ENCODE measurements at regions not wholly inside any gene's neighbourhood (a gene's known extent, or its start where the extent isn't known, plus 50 kb on each side); places are given as distances from the start of the nearest gene placed in this dataset.
A peak's percentile ranks its signal among the peaks of the same experiment; 100 is the strongest.

- peaks cover 7% of the 10 kb centered on the region for H3K4me1 ChIP-seq (ENCODE audit: insufficient read depth, low read length)
- H3K4me3 ChIP-seq (ENCODE audit: low read length), result no peak overlapping the region
- no peaks in the 10 kb centered on the region for H3F3A ChIP-seq (ENCODE audit: low read length, unreplicated experiment)
- H3K36me3 ChIP-seq (ENCODE audit: low read depth, low read length), result no peaks in the 10 kb centered on the region
- H3K27ac ChIP-seq (ENCODE audit: low read length), result no peak overlapping the region
- intact Hi-C loops (cut with micrococcal nuclease), result no loop called here
- no TSS peak for BruUV-seq (replicated peaks)
- ChIA-PET POLR2A (ENCODE audit: unreplicated experiment) (no interaction called here), CTCF (no interaction called here)
- no peaks in the 10 kb centered on the region for H3K27me3 ChIP-seq (ENCODE audit: low read length)
- no peaks in the 10 kb centered on the region for H3K9me2 ChIP-seq (replicated peaks; ENCODE audit: low read length)
- no peak for TF ChIP-seq CTCF (conservative IDR thresholded peaks at IDR 0.05; ENCODE audit: low read depth, low read length)
- TF ChIP-seq EZH2phosphoT487 (IDR thresholded peaks at IDR 0.05; ENCODE audit: borderline replicate concordance, low read length), result no peak
- no peak for TF ChIP-seq EZH2 (IDR thresholded peaks at IDR 0.05; ENCODE audit: low read length, unreplicated experiment)
- no peaks in the 10 kb centered on the region for H4K20me1 ChIP-seq (ENCODE audit: low read length)
- no peaks in the 10 kb centered on the region for H3K79me2 ChIP-seq (ENCODE audit: low read length)
- DNase-seq (no peak), ATAC-seq (no peak)
- H2AFZ ChIP-seq (ENCODE audit: low read length), result no peak overlapping the region
- no peak overlapping the region for H3K4me2 ChIP-seq (ENCODE audit: low read length)
- H3K9me3 ChIP-seq (ENCODE audit: low read length), result no peaks in the 10 kb centered on the region
- H3K9ac ChIP-seq (ENCODE audit: low read length), result no peak overlapping the region
Measured at GRCh38 chr6:28655164-28655563, 129.5 kb downstream of the GPX5 start.

- no peaks in the 10 kb centered on the region for H3K27me3 ChIP-seq (ENCODE audit: low read length)
- peak overlapping the region; percentile 69 for H3K4me3 ChIP-seq (ENCODE audit: low read length)
- H3K4me1 ChIP-seq (ENCODE audit: insufficient read depth, low read length), result peaks cover 7% of the 10 kb centered on the region
- ChIA-PET CTCF (no interaction called here), POLR2A (ENCODE audit: unreplicated experiment) (no interaction called here)
- no TSS peak for BruUV-seq (replicated peaks)
- no peak overlapping the region for H3K9ac ChIP-seq (ENCODE audit: low read length)
- H4K20me1 ChIP-seq (ENCODE audit: low read length), result no peaks in the 10 kb centered on the region
- H3K79me2 ChIP-seq (ENCODE audit: low read length), result no peaks in the 10 kb centered on the region
- peak overlapping the region; percentile 87 for H3K4me2 ChIP-seq (ENCODE audit: low read length)
- ATAC-seq, result no peak
- no peak overlapping the region for H3K27ac ChIP-seq (ENCODE audit: low read length)
- DNase-seq, result no peak
- intact Hi-C loops (cut with micrococcal nuclease), result no loop called here
- H3K9me2 ChIP-seq (replicated peaks; ENCODE audit: low read length), result no peaks in the 10 kb centered on the region
- no peaks in the 10 kb centered on the region for H3F3A ChIP-seq (ENCODE audit: low read length, unreplicated experiment)
- no peaks in the 10 kb centered on the region for H3K9me3 ChIP-seq (ENCODE audit: low read length)
- TF ChIP-seq EZH2 (IDR thresholded peaks at IDR 0.05; ENCODE audit: low read length, unreplicated experiment) (no peak), EZH2phosphoT487 (IDR thresholded peaks at IDR 0.05; ENCODE audit: borderline replicate concordance, low read length) (no peak), CTCF (conservative IDR thresholded peaks at IDR 0.05; ENCODE audit: low read depth, low read length) (no peak)
- H3K36me3 ChIP-seq (ENCODE audit: low read depth, low read length), result no peaks in the 10 kb centered on the region
- H2AFZ ChIP-seq (ENCODE audit: low read length), result peak overlapping the region; percentile 65
Measured at GRCh38 chr6:28656715-28657114, 131.0 kb downstream of the GPX5 start.

GRCh38 chr6:28657381-28657768 is 131.7 kb downstream of the GPX5 start:
- intact Hi-C loops (cut with micrococcal nuclease), result no loop called here
- H3F3A ChIP-seq (ENCODE audit: low read length, unreplicated experiment), result no peaks in the 10 kb centered on the region
- BruUV-seq (replicated peaks), result no TSS peak
- TF ChIP-seq CTCF (conservative IDR thresholded peaks at IDR 0.05; ENCODE audit: low read depth, low read length) (no peak), EZH2phosphoT487 (IDR thresholded peaks at IDR 0.05; ENCODE audit: borderline replicate concordance, low read length) (no peak), EZH2 (IDR thresholded peaks at IDR 0.05; ENCODE audit: low read length, unreplicated experiment) (no peak)
- H3K27ac ChIP-seq (ENCODE audit: low read length), result no peak overlapping the region
- no peaks in the 10 kb centered on the region for H4K20me1 ChIP-seq (ENCODE audit: low read length)
- ChIA-PET POLR2A (ENCODE audit: unreplicated experiment) (no interaction called here), CTCF (no interaction called here)
- H3K4me2 ChIP-seq (ENCODE audit: low read length), result peak overlapping the region; percentile 87
- H2AFZ ChIP-seq (ENCODE audit: low read length), result peak overlapping the region; percentile 65
- peak overlapping the region; percentile 69 for H3K4me3 ChIP-seq (ENCODE audit: low read length)
- H3K9ac ChIP-seq (ENCODE audit: low read length), result no peak overlapping the region
- peaks cover 7% of the 10 kb centered on the region for H3K4me1 ChIP-seq (ENCODE audit: insufficient read depth, low read length)
- DNase-seq, result no peak
- no peaks in the 10 kb centered on the region for H3K9me3 ChIP-seq (ENCODE audit: low read length)
- H3K36me3 ChIP-seq (ENCODE audit: low read depth, low read length), result no peaks in the 10 kb centered on the region
- no peaks in the 10 kb centered on the region for H3K79me2 ChIP-seq (ENCODE audit: low read length)
- no peaks in the 10 kb centered on the region for H3K9me2 ChIP-seq (replicated peaks; ENCODE audit: low read length)
- peak; percentile 7; the same call in 1 of the 2 replicates for ATAC-seq
- H3K27me3 ChIP-seq (ENCODE audit: low read length), result no peaks in the 10 kb centered on the region

Data from PC-3 (cell line).